Occipital lobe (tissue), 1 donor: ENCODE measurements at regions not wholly inside any gene's neighbourhood (a gene's known extent, or its start where the extent isn't known, plus 50 kb on each side); places are given as distances from the start of the nearest gene placed in this dataset.
A peak's percentile ranks its signal among the peaks of the same experiment; 100 is the strongest.

ENCODE experiments used
- DNase-seq: peaks from one replicate; lab custom pipeline; 2025; lab: John Stamatoyannopoulos, UW

- DNase-seq, result no peak
These were observed 93.1 kb downstream of the RHOB start for GRCh38 chr2:20539776-20540586.

GRCh38 chr2:20540587-20541293 is 93.9 kb downstream of the RHOB start:
- DNase-seq, result no peak

GRCh38 chr2:20541294-20541640 is 94.4 kb downstream of the RHOB start:
- no peak for DNase-seq

GRCh38 chr2:20541651-20542050 is 94.8 kb downstream of the RHOB start:
- no peak for DNase-seq

- DNase-seq, result no peak
These were observed 95.4 kb downstream of the RHOB start for GRCh38 chr2:20542269-20542668.

GRCh38 chr2:20542746-20543468 is 96.0 kb downstream of the RHOB start:
- peak; percentile 29 for DNase-seq

GRCh38 chr2:20543469-20544152 is 96.7 kb downstream of the RHOB start:
- DNase-seq, result peak; percentile 36

- no peak for DNase-seq
These were observed 97.4 kb downstream of the RHOB start for GRCh38 chr2:20544153-20544747.

- DNase-seq, result no peak
These were observed 101.8 kb downstream of the HS1BP3 start for GRCh38 chr2:20549144-20549543.

- no peak for DNase-seq
These were observed 101.1 kb downstream of the HS1BP3 start for GRCh38 chr2:20549691-20550348.

- peak; percentile 15 for DNase-seq
These were observed 99.5 kb downstream of the HS1BP3 start for GRCh38 chr2:20551260-20551944.

- no peak for DNase-seq
These were observed 99.0 kb downstream of the HS1BP3 start for GRCh38 chr2:20551945-20552328.

GRCh38 chr2:20552847-20553246 is 98.1 kb downstream of the HS1BP3 start:
- no peak for DNase-seq

- no peak for DNase-seq
These were observed 97.3 kb downstream of the HS1BP3 start for GRCh38 chr2:20553580-20553979.

GRCh38 chr2:20555954-20556353 is 94.9 kb downstream of the HS1BP3 start:
- DNase-seq, result no peak

- no peak for DNase-seq
These were observed 94.1 kb downstream of the HS1BP3 start for GRCh38 chr2:20556756-20557155.

GRCh38 chr2:20557226-20557625 is 93.7 kb downstream of the HS1BP3 start:
- DNase-seq, result no peak

- no peak for DNase-seq
These were observed 93.3 kb downstream of the HS1BP3 start for GRCh38 chr2:20557635-20558034.

- no peak for DNase-seq
These were observed 92.3 kb downstream of the HS1BP3 start for GRCh38 chr2:20558391-20559150.

GRCh38 chr2:20559277-20559676 is 91.6 kb downstream of the HS1BP3 start:
- DNase-seq, result no peak
